Spleen (tissue), 11 donors: ENCODE measurements at regions not wholly inside any gene's neighbourhood (a gene's known extent, or its start where the extent isn't known, plus 50 kb on each side); places are given as distances from the start of the nearest gene placed in this dataset.
A peak's percentile ranks its signal among the peaks of the same experiment; 100 is the strongest.

Experiments
- DNase-seq: peaks from one replicate; pipeline ENCODE4 v3.0.0-alpha.2; 2020
- H3K27ac ChIP-seq, 8 donors: fragments of 200-600 bp; sonication (generic) in 7 of 8; 1 replicate in 4 of 8; 2 replicates in 4 of 8; pipeline versions ENCODE4 v1.5.0 to v1.8.0; 2016 to 2021; ENCODE audit warnings: inconsistent platforms in 4 of 8, mild to moderate bottlenecking in 4 of 8, moderate library complexity in 1 of 8
- H3K27me3 ChIP-seq, 7 donors: fragments of 200-600 bp; sonication (generic) in 6 of 7; replicated peaks in 1 of 7; 1 replicate in 4 of 7; 2 replicates in 3 of 7; pipeline versions ENCODE4 v1.5.0 to v1.8.0; 2016 to 2021; ENCODE audit warnings: inconsistent platforms in 3 of 7, mild to moderate bottlenecking in 1 of 7
- H3K36me3 ChIP-seq, 6 donors: fragments of 200-600 bp; sonication (generic) in 5 of 6; 1 replicate in 4 of 6; 2 replicates in 2 of 6; pipeline versions ENCODE4 v1.5.0 to v1.8.0; 2016 to 2021; ENCODE audit warnings: inconsistent platforms in 2 of 6
- H3K4me1 ChIP-seq, 6 donors: fragments of 200-600 bp; sonication (generic) in 5 of 6; 1 replicate in 3 of 6; 2 replicates in 3 of 6; pipeline versions ENCODE4 v1.5.0 to v1.8.0; 2016 to 2021; ENCODE audit warnings: inconsistent platforms in 3 of 6
- H3K4me3 ChIP-seq, 8 donors: fragments of 200-600 bp; sonication (generic) in 7 of 8; 1 replicate in 4 of 8; 2 replicates in 4 of 8; pipeline versions ENCODE4 v1.5.0 to v1.8.0; 2016 to 2021; ENCODE audit warnings: inconsistent platforms in 4 of 8, mild to moderate bottlenecking in 4 of 8, moderate library complexity in 2 of 8
- H3K9me3 ChIP-seq, 8 donors: fragments of 200-600 bp; sonication (generic) in 7 of 8; 1 replicate in 4 of 8; 2 replicates in 4 of 8; pipeline versions ENCODE4 v1.5.0 to v1.8.0; 2016 to 2021; ENCODE audit warnings: inconsistent platforms in 4 of 8
- POLR2A ChIP-seq, 3 donors: fragments of 450-650 bp; IDR thresholded peaks; one replicate each; pipeline ENCODE4 v1.5.1; 2017; ENCODE audit warnings: antibody characterized with exemption in 3 of 3, mild to moderate bottlenecking in 1 of 3
- POLR2AphosphoS5 ChIP-seq, 3 donors: sonication (generic); formaldehyde crosslinking; IDR thresholded peaks; one replicate each; pipeline ENCODE4 v1.5.1; 2017; ENCODE audit warnings: antibody characterized with exemption in 3 of 3
- WGBS, 5 donors: extraction: QIAGEN DNeasy Blood & Tissue Kit in 3 of 5; methylation state at CpG; one replicate each; pipeline versions ENCODE4 v1.1.5 to v1.1.7; 2013 to 2018; 5-methylcytosine and 5-hydroxymethylcytosine counted together
- intact Hi-C: fragments of 100-400 bp; cut with DNase I; formaldehyde crosslinking; loops from one replicate; pipeline ENCODE4 v1.15.0; 2023; ENCODE audit warnings: low total_unique reads
- TF ChIP-seq, protein P1 (sequence below), 11 experiments: fragments of 200-600 bp in 7 of 11; fragments of 450-650 bp in 4 of 11; sonication (generic) in 4 of 11; IDR thresholded peaks in 8 of 11; conservative IDR thresholded peaks in 3 of 11; 1 replicate in 7 of 11; 2 replicates in 4 of 11; pipeline versions ENCODE4 v1.4.0 to v1.8.0; 2016 to 2021; ENCODE audit warnings: antibody characterized with exemption in 11 of 11, inconsistent platforms in 4 of 11, mild to moderate bottlenecking in 1 of 11
- donor health status: healthy with polysubstance abuse.
- donor health status: DM: no; HTN: no; CAD: no; lungs with moderate emphysema.
- donor health status: DM: no; HTN: no; CAD: no.
- donor health status: Bipolar disorder and iron deficiency.
- donor health status: healthy.
- donor health status: DM: no; HTN: no; CAD: no.
- donor health status: DM: yes; HTN: yes; CAD: no.

DNA sequence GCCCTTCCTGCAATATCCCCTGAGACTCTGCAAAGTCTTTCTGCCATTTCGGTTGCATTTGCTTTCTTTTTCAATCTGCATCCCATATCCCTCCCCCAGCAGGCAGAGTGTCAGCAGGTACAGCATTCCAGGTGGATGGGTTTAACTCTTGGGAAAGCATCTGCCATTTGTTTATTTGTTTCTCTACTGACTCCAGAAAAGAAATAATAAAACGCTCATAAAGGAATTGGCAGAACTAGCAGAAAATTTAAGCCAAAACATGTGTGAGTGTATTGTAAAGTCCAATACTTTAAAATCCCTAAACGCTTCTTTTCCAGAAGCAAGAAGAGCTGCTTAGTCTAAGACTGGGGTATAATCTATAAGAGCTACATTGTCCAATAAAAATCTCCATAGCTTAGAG is 393.8 kb downstream of the TNS3 start:
- no peak for TF ChIP-seq POLR2AphosphoS5 (IDR thresholded peaks at IDR 0.05)
- no peak for TF ChIP-seq POLR2A (IDR thresholded peaks at IDR 0.05)
- TF ChIP-seq, protein P1, sequence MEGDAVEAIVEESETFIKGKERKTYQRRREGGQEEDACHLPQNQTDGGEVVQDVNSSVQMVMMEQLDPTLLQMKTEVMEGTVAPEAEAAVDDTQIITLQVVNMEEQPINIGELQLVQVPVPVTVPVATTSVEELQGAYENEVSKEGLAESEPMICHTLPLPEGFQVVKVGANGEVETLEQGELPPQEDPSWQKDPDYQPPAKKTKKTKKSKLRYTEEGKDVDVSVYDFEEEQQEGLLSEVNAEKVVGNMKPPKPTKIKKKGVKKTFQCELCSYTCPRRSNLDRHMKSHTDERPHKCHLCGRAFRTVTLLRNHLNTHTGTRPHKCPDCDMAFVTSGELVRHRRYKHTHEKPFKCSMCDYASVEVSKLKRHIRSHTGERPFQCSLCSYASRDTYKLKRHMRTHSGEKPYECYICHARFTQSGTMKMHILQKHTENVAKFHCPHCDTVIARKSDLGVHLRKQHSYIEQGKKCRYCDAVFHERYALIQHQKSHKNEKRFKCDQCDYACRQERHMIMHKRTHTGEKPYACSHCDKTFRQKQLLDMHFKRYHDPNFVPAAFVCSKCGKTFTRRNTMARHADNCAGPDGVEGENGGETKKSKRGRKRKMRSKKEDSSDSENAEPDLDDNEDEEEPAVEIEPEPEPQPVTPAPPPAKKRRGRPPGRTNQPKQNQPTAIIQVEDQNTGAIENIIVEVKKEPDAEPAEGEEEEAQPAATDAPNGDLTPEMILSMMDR (IDR thresholded peaks at IDR 0.05 in 8 of 11, conservative IDR thresholded peaks at IDR 0.05 in 3 of 11): no peak
- Histone ChIP-seq H3K27ac (no peak overlapping the region), H3K9me3 (no peaks in the 10 kb centered on the region), H3K4me3 (no peak overlapping the region), H3K36me3 (no peaks in the 10 kb centered on the region), H3K4me1 (peaks cover 0 to 18% (median 0%) of the 10 kb centered on the region in 6 donors), H3K27me3 (no peaks in the 10 kb centered on the region)
- WGBS, 5 donors: 67 to 76% (median 71%) methylated on average over 3 of the region's 3 CpGs
- intact Hi-C loops: no loop called here
- DNase-seq: no peak

DNA sequence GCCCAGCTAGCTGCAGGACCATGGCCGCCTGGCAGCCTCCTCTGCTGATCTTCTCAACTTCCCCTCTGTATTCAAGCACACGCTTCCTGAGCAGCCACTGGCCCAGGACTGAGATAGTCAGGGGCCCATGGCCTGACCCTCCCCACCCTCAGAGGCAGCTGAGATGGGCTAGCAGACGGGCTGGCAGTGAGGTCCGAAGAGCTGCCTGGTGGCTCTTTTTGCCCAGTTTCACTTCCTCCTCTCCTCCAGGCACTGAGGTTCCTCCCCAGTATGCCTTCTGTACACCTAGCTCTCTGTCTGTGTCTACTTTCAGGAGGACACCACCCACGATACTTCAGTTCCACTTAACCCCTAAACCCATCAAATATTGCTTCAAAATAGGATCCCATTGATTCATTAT is 395.6 kb downstream of the TNS3 start:
- H3K36me3 ChIP-seq: no peaks in the 10 kb centered on the region
- H3K9me3 ChIP-seq: no peaks in the 10 kb centered on the region
- intact Hi-C loops: no loop called here
- no peaks in the 10 kb centered on the region for H3K27me3 ChIP-seq
- peak; percentile 83 for DNase-seq
- TF ChIP-seq POLR2A (IDR thresholded peaks at IDR 0.05): no peak
- TF ChIP-seq POLR2AphosphoS5 (IDR thresholded peaks at IDR 0.05): peak in 1 of 3 donors; percentile 25
- H3K27ac ChIP-seq: no peak overlapping the region
- peaks cover 0 to 10% (median 0%) of the 10 kb centered on the region in 6 donors for H3K4me1 ChIP-seq
- no peak overlapping the region for H3K4me3 ChIP-seq
- WGBS, 5 donors: 39 to 57% (median 52%) methylated on average over 5 of the region's 5 CpGs

DNA sequence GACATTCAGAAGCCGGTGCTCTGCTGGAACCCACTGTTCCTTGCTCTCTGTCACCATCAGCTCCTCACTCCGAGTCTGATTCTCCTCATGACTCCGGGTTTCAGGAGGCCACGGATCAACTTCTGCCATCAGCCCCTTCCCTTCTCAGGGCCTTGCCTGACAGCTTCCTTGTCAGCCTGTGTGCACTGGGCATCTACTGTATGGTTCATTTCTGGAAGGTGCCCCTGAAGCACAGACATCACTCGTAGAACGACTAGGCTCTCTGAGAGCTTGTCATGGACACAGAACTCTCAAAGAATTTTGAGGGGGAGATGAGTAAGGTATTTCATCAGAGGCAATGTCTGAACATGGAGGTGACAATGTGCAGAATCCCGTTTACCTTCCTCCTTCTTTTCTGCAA is 396.1 kb downstream of the TNS3 start:
- intact Hi-C loops: no loop called here
- Histone ChIP-seq H3K27me3 (no peaks in the 10 kb centered on the region), H3K9me3 (no peaks in the 10 kb centered on the region), H3K36me3 (no peaks in the 10 kb centered on the region), H3K4me3 (no peak overlapping the region), H3K4me1 (peaks cover 0 to 10% (median 0%) of the 10 kb centered on the region in 6 donors), H3K27ac (no peak overlapping the region)
- WGBS, 5 donors: 85 to 92% (median 91%) methylated on average over 7 of the region's 7 CpGs
- no peak for DNase-seq
- TF ChIP-seq POLR2AphosphoS5 (IDR thresholded peaks at IDR 0.05): no peak
- no peak for TF ChIP-seq POLR2A (IDR thresholded peaks at IDR 0.05)
- TF ChIP-seq, protein P1 (IDR thresholded peaks at IDR 0.05 in 8 of 11, conservative IDR thresholded peaks at IDR 0.05 in 3 of 11): no peak

DNA sequence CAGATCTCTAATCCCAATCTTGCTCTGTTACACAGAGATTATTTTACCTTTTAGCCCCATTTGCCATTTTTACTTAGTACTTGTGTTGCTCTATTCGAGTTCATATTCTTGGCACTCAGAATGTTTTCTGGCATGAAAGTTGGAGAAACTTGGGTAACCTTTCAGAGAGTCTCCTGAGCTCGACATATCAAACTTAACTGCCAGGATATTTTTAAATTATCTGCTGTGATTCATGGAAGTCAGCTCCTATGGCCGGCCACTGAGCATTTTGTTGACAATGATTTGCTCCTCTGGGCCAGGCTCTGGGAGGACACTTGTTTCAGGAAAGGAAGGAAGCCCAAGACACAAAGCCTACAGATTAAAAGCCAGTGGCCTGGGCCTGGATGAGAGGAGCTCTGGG is 396.7 kb downstream of the TNS3 start:
- Histone ChIP-seq H3K36me3 (no peaks in the 10 kb centered on the region), H3K27ac (no peak overlapping the region), H3K4me3 (no peak overlapping the region), H3K27me3 (no peaks in the 10 kb centered on the region), H3K9me3 (no peaks in the 10 kb centered on the region), H3K4me1 (peaks cover 0 to 14% (median 0%) of the 10 kb centered on the region in 6 donors)
- intact Hi-C loops: no loop called here
- 80 to 88% (median 83%) methylated on average over 3 of the region's 3 CpGs for WGBS, 5 donors
- TF ChIP-seq, protein P1 (IDR thresholded peaks at IDR 0.05 in 8 of 11, conservative IDR thresholded peaks at IDR 0.05 in 3 of 11): no peak
- TF ChIP-seq POLR2A (IDR thresholded peaks at IDR 0.05) (no peak), POLR2AphosphoS5 (IDR thresholded peaks at IDR 0.05) (no peak)
- DNase-seq: no peak
